ENCODE measurements at regions not wholly inside any gene's neighbourhood (a gene's known extent, or its start where the extent isn't known, plus 50 kb on each side); places are given as distances from the start of the nearest gene placed in this dataset.

GRCh38 chr3:95002438-95003046 lies 939.7 kb downstream of the NSUN3 start:
- H3K9me3 Mint-ChIP-seq (ENCODE audit: low read depth): peaks cover 3% of the 10 kb centered on the region
- CTCF ChIA-PET: no interaction called here
- no peaks in the 10 kb centered on the region for H3K4me1 Mint-ChIP-seq
- no peak for DNase-seq
- no peaks in the 10 kb centered on the region for H3K27me3 Mint-ChIP-seq
- no peaks in the 10 kb centered on the region for H3K36me3 Mint-ChIP-seq
- ATAC-seq: no peak
- no peak overlapping the region for H3K4me3 Mint-ChIP-seq
- no peak overlapping the region for H3K27ac Mint-ChIP-seq

- Mint-ChIP-seq H3K4me3 (no peak overlapping the region), H3K27me3 (no peaks in the 10 kb centered on the region), H3K9me3 (ENCODE audit: low read depth) (no peaks in the 10 kb centered on the region), H3K4me1 (no peaks in the 10 kb centered on the region), H3K36me3 (no peaks in the 10 kb centered on the region), H3K27ac (no peak overlapping the region)
- CTCF ChIA-PET: no interaction called here
- no peak for DNase-seq
- no peak for ATAC-seq
Observed at GRCh38 chr3:95028688-95029087, 965.8 kb downstream of the NSUN3 start.

GRCh38 chr3:95029644-95030043 lies 966.8 kb downstream of the NSUN3 start:
- CTCF ChIA-PET: no interaction called here

GRCh38 chr3:95036526-95037021 lies 973.7 kb downstream of the NSUN3 start:
- peaks cover 10% of the 10 kb centered on the region for H3K9me3 Mint-ChIP-seq (ENCODE audit: low read depth)
- H3K27me3 Mint-ChIP-seq: no peaks in the 10 kb centered on the region
- H3K27ac Mint-ChIP-seq: no peak overlapping the region
- DNase-seq (no peak), ATAC-seq (no peak)
- CTCF ChIA-PET: no interaction called here
- H3K36me3 Mint-ChIP-seq: no peaks in the 10 kb centered on the region
- H3K4me3 Mint-ChIP-seq: no peak overlapping the region
- H3K4me1 Mint-ChIP-seq: no peaks in the 10 kb centered on the region

More at GRCh38 chr3:95029644-95030043, 966.8 kb downstream of the NSUN3 start:
- no peak overlapping the region for H3K4me3 Mint-ChIP-seq
- no peak overlapping the region for H3K27ac Mint-ChIP-seq
- no peaks in the 10 kb centered on the region for H3K27me3 Mint-ChIP-seq
- ATAC-seq: no peak
- DNase-seq: no peak
- no peaks in the 10 kb centered on the region for H3K9me3 Mint-ChIP-seq (ENCODE audit: low read depth)
- no peaks in the 10 kb centered on the region for H3K36me3 Mint-ChIP-seq
- H3K4me1 Mint-ChIP-seq: no peaks in the 10 kb centered on the region

- Mint-ChIP-seq H3K27ac (no peak overlapping the region), H3K4me1 (no peaks in the 10 kb centered on the region), H3K4me3 (no peak overlapping the region), H3K9me3 (ENCODE audit: low read depth) (peaks cover 10% of the 10 kb centered on the region), H3K27me3 (no peaks in the 10 kb centered on the region), H3K36me3 (no peaks in the 10 kb centered on the region)
- CTCF ChIA-PET: no interaction called here
- DNase-seq (no peak), ATAC-seq (no peak)
Observed at GRCh38 chr3:95037097-95037496, 974.2 kb downstream of the NSUN3 start.

GRCh38 chr3:95037927-95038326 lies 975.1 kb downstream of the NSUN3 start:
- DNase-seq (no peak), ATAC-seq (no peak)
- no peaks in the 10 kb centered on the region for H3K4me1 Mint-ChIP-seq
- H3K27ac Mint-ChIP-seq: no peak overlapping the region
- H3K4me3 Mint-ChIP-seq: no peak overlapping the region
- H3K36me3 Mint-ChIP-seq: no peaks in the 10 kb centered on the region
- H3K27me3 Mint-ChIP-seq: no peaks in the 10 kb centered on the region
- H3K9me3 Mint-ChIP-seq (ENCODE audit: low read depth): peaks cover 10% of the 10 kb centered on the region
- CTCF ChIA-PET: no interaction called here

GRCh38 chr3:95044101-95044500 lies 981.2 kb downstream of the NSUN3 start:
- peaks cover 6% of the 10 kb centered on the region for H3K9me3 Mint-ChIP-seq (ENCODE audit: low read depth)
- ATAC-seq: no peak
- no peaks in the 10 kb centered on the region for H3K27me3 Mint-ChIP-seq
- H3K36me3 Mint-ChIP-seq: no peaks in the 10 kb centered on the region
- no peaks in the 10 kb centered on the region for H3K4me1 Mint-ChIP-seq
- H3K4me3 Mint-ChIP-seq: no peak overlapping the region
- CTCF ChIA-PET: no interaction called here
- no peak for DNase-seq
- no peak overlapping the region for H3K27ac Mint-ChIP-seq

GRCh38 chr3:95048564-95048963 lies 985.7 kb downstream of the NSUN3 start:
- ATAC-seq (no peak), DNase-seq (no peak)
- no peaks in the 10 kb centered on the region for H3K36me3 Mint-ChIP-seq
- H3K4me1 Mint-ChIP-seq: no peaks in the 10 kb centered on the region
- H3K27ac Mint-ChIP-seq: no peak overlapping the region
- H3K4me3 Mint-ChIP-seq: no peak overlapping the region
- CTCF ChIA-PET: no interaction called here
- peaks cover 2% of the 10 kb centered on the region for H3K9me3 Mint-ChIP-seq (ENCODE audit: low read depth)
- H3K27me3 Mint-ChIP-seq: no peaks in the 10 kb centered on the region

- no peaks in the 10 kb centered on the region for H3K4me1 Mint-ChIP-seq
- H3K36me3 Mint-ChIP-seq: no peaks in the 10 kb centered on the region
- no peak overlapping the region for H3K27ac Mint-ChIP-seq
- peaks cover 2% of the 10 kb centered on the region for H3K9me3 Mint-ChIP-seq (ENCODE audit: low read depth)
- CTCF ChIA-PET: no interaction called here
- H3K4me3 Mint-ChIP-seq: no peak overlapping the region
- ATAC-seq: no peak
- no peak for DNase-seq
- no peaks in the 10 kb centered on the region for H3K27me3 Mint-ChIP-seq
Observed at GRCh38 chr3:95049841-95050240, 987.0 kb downstream of the NSUN3 start.

- H3K27me3 Mint-ChIP-seq: no peaks in the 10 kb centered on the region
- no peaks in the 10 kb centered on the region for H3K4me1 Mint-ChIP-seq
- peaks cover 2% of the 10 kb centered on the region for H3K9me3 Mint-ChIP-seq (ENCODE audit: low read depth)
- H3K4me3 Mint-ChIP-seq: no peak overlapping the region
- DNase-seq (no peak), ATAC-seq (no peak)
- no peak overlapping the region for H3K27ac Mint-ChIP-seq
- no peaks in the 10 kb centered on the region for H3K36me3 Mint-ChIP-seq
- CTCF ChIA-PET: no interaction called here
Observed at GRCh38 chr3:95055288-95055687, 992.4 kb downstream of the NSUN3 start.

- Mint-ChIP-seq H3K27me3 (no peaks in the 10 kb centered on the region), H3K9me3 (ENCODE audit: low read depth) (peaks cover 4% of the 10 kb centered on the region)
Observed at GRCh38 chr3:95082191-95082590, 1019.3 kb downstream of the NSUN3 start.

GRCh38 chr3:95084738-95085137 lies 1021.9 kb downstream of the NSUN3 start:
- DNase-seq: no peak
- no peak overlapping the region for H3K27ac Mint-ChIP-seq
- no peaks in the 10 kb centered on the region for H3K4me1 Mint-ChIP-seq
- no peaks in the 10 kb centered on the region for H3K27me3 Mint-ChIP-seq
- ATAC-seq: no peak
- CTCF ChIA-PET: no interaction called here
- H3K4me3 Mint-ChIP-seq: no peak overlapping the region
- H3K36me3 Mint-ChIP-seq: no peaks in the 10 kb centered on the region
- H3K9me3 Mint-ChIP-seq (ENCODE audit: low read depth): peaks cover 4% of the 10 kb centered on the region

More at GRCh38 chr3:95082191-95082590, 1019.3 kb downstream of the NSUN3 start:
- ATAC-seq (no peak), DNase-seq (no peak)
- Mint-ChIP-seq H3K4me1 (no peaks in the 10 kb centered on the region), H3K27ac (no peak overlapping the region), H3K36me3 (no peaks in the 10 kb centered on the region), H3K4me3 (no peak overlapping the region)
- CTCF ChIA-PET: no interaction called here

- peaks cover 7% of the 10 kb centered on the region for H3K9me3 Mint-ChIP-seq (ENCODE audit: low read depth)
- no peak overlapping the region for H3K4me3 Mint-ChIP-seq
- CTCF ChIA-PET: no interaction called here
- H3K4me1 Mint-ChIP-seq: no peaks in the 10 kb centered on the region
- H3K27ac Mint-ChIP-seq: no peak overlapping the region
- H3K36me3 Mint-ChIP-seq: no peaks in the 10 kb centered on the region
- H3K27me3 Mint-ChIP-seq: no peaks in the 10 kb centered on the region
- no peak for DNase-seq
- no peak for ATAC-seq
Observed at GRCh38 chr3:95088464-95088863, 1025.6 kb downstream of the NSUN3 start.

- CTCF ChIA-PET: no interaction called here
- no peak for DNase-seq
Observed at GRCh38 chr3:95097493-95097892, 1034.6 kb downstream of the NSUN3 start.

GRCh38 chr3:95120921-95121320 lies 1058.1 kb downstream of the NSUN3 start:
- Mint-ChIP-seq H3K27me3 (no peaks in the 10 kb centered on the region), H3K4me1 (no peaks in the 10 kb centered on the region), H3K36me3 (no peaks in the 10 kb centered on the region), H3K27ac (no peak overlapping the region), H3K4me3 (no peak overlapping the region), H3K9me3 (ENCODE audit: low read depth) (peaks cover 9% of the 10 kb centered on the region)
- ATAC-seq: no peak
- CTCF ChIA-PET: no interaction called here
- DNase-seq: no peak

More at GRCh38 chr3:95097493-95097892, 1034.6 kb downstream of the NSUN3 start:
- Mint-ChIP-seq H3K9me3 (ENCODE audit: low read depth) (peaks cover 8% of the 10 kb centered on the region), H3K27me3 (no peaks in the 10 kb centered on the region), H3K4me3 (no peak overlapping the region), H3K27ac (no peak overlapping the region), H3K4me1 (no peaks in the 10 kb centered on the region), H3K36me3 (no peaks in the 10 kb centered on the region)
- ATAC-seq: no peak

Measured in activated CD8-positive, alpha-beta memory T cell treated with anti-CD3 and anti-CD28 coated beads, Interleukin-2, amount 10 ng/mL, durations not matched to agents 7 days and 5 days (primary cell).